HFF-Myc (cell line): ENCODE measurements at regions not wholly inside any gene's neighbourhood (a gene's known extent, or its start where the extent isn't known, plus 50 kb on each side); places are given as distances from the start of the nearest gene placed in this dataset.

Source experiments
- DNase-seq: peaks from one replicate; pipeline ENCODE4 v3.0.0-alpha.2; 2011; ENCODE audit warnings: low read depth; ENCODE audit errors: extremely low read depth
- H3K4me3 ChIP-seq: replicated peaks from 2 replicates; pipeline ENCODE4 v1.5.1; 2011; ENCODE audit warnings: low read depth, mild to moderate bottlenecking, control low read depth, low read length
- TF ChIP-seq, protein P1 (sequence below): IDR thresholded peaks from 2 replicates; pipeline ENCODE4 v1.5.1; 2012; ENCODE audit warnings: mild to moderate bottlenecking, low read depth, low read length, control low read depth; ENCODE audit errors: missing control alignments

- DNase-seq = no peak
- no peak overlapping the region for H3K4me3 ChIP-seq
- TF ChIP-seq, protein P1, sequence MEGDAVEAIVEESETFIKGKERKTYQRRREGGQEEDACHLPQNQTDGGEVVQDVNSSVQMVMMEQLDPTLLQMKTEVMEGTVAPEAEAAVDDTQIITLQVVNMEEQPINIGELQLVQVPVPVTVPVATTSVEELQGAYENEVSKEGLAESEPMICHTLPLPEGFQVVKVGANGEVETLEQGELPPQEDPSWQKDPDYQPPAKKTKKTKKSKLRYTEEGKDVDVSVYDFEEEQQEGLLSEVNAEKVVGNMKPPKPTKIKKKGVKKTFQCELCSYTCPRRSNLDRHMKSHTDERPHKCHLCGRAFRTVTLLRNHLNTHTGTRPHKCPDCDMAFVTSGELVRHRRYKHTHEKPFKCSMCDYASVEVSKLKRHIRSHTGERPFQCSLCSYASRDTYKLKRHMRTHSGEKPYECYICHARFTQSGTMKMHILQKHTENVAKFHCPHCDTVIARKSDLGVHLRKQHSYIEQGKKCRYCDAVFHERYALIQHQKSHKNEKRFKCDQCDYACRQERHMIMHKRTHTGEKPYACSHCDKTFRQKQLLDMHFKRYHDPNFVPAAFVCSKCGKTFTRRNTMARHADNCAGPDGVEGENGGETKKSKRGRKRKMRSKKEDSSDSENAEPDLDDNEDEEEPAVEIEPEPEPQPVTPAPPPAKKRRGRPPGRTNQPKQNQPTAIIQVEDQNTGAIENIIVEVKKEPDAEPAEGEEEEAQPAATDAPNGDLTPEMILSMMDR = no peak
Measured at GRCh38 chr16:8087597-8088289, 502.6 kb downstream of the TMEM114 start.

DNA sequence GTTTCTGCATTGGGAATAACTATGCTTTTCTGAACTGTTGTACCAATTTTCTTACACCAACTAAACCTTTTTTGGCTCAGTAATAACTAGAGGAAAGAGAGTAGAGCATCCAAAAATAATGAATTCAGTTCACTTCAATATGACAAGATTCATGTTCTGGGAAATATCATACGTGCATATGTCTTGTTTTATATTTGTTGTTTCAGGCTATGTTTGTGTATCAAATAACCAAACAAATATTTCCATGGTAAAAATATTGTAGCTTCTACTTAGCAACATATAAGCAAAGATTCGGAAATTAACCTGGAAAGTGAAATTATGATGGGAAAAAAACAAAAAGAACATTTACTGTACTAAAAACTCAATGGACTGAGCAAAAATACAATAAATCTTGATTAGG lies 503.2 kb downstream of the TMEM114 start:
- DNase-seq = no peak
- TF ChIP-seq, protein P1 = no peak
- no peak overlapping the region for H3K4me3 ChIP-seq

GRCh38 chr16:8084882-8085281 lies 505.4 kb downstream of the TMEM114 start:
- no peak overlapping the region for H3K4me3 ChIP-seq
- TF ChIP-seq, protein P1 = no peak
- no peak for DNase-seq

DNA sequence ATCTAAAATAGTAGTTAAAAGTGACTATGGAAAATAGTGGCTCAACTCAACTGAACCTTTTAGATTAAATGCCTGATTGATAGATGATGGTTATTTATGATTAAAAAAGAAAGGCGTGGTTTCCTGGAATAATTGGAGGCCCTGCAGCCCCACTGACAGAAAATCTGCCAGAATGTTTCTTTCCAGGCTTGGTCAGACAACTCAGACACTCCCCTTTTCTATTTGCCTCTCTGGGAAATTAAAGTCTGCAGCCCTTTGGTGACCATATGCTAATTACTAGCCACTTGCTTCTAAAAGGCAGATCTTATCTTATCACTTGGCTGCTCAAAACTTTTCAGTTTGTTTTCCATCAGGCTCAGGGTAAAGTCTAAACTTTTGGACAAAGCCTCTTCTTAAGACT lies 506.0 kb downstream of the TMEM114 start:
- TF ChIP-seq, protein P1 = no peak
- no peak for DNase-seq
- H3K4me3 ChIP-seq = no peak overlapping the region

- TF ChIP-seq, protein P1 = no peak
- H3K4me3 ChIP-seq = no peak overlapping the region
- no peak for DNase-seq
Measured at GRCh38 chr16:8083560-8083959, 506.8 kb downstream of the TMEM114 start.

DNA sequence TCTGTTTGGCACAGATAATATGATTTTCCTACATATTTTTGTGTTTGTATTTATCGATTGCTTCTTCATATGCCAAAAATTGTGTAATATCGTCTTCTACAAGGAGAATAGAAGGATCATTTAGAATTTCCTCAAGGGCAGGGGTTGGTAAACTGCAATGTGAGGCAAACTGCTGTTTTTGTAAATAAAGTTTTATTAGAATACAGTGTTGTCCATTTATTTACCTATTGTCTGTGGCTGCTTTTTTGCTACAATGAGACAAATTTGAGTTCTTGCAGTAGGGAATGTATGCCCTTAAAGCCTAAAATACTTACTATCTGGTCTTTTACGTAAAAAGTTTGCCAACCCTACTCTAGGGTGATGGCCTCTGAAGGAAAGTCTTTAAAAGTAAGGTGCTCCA lies 509.5 kb downstream of the TMEM114 start:
- H3K4me3 ChIP-seq = no peak overlapping the region
- DNase-seq = no peak
- TF ChIP-seq, protein P1 = no peak

- no peak for DNase-seq
- TF ChIP-seq, protein P1 = no peak
- no peak overlapping the region for H3K4me3 ChIP-seq
Measured at GRCh38 chr16:8075271-8075670, 515.0 kb downstream of the TMEM114 start.
